H9 (cell line): ENCODE measurements at regions not wholly inside any gene's neighbourhood (a gene's known extent, or its start where the extent isn't known, plus 50 kb on each side); places are given as distances from the start of the nearest gene placed in this dataset.

Experiments
- DNase-seq: peaks from one replicate; pipeline ENCODE4 v3.0.0-alpha.2; 2017
- H2AFZ ChIP-seq: one replicate; pipeline ENCODE4 v1.6.1; 2013; ENCODE audit warnings: mild to moderate bottlenecking, low read length, control low read depth, moderate library complexity
- H2AK5ac ChIP-seq: 2 replicates; pipeline ENCODE4 v1.6.1; 2013; ENCODE audit warnings: low read length, control low read depth, mixed read lengths; ENCODE audit not compliant: insufficient read length
- H2BK120ac ChIP-seq: one replicate; pipeline ENCODE4 v1.6.1; 2013; ENCODE audit warnings: low read depth, mild to moderate bottlenecking, low read length, control low read depth, inconsistent platforms; ENCODE audit not compliant: poor library complexity, severe bottlenecking
- H2BK12ac ChIP-seq: 2 replicates; pipeline ENCODE4 v1.6.1; 2013; ENCODE audit warnings: low read length, control low read depth, mixed read lengths, low read depth; ENCODE audit not compliant: insufficient read length
- H2BK15ac ChIP-seq: 2 replicates; pipeline ENCODE4 v1.6.1; 2013; ENCODE audit warnings: low read depth, low read length, control low read depth
- H2BK20ac ChIP-seq: one replicate; pipeline ENCODE4 v1.6.1; 2013; ENCODE audit warnings: low read depth, mild to moderate bottlenecking, low read length, control low read depth, inconsistent platforms; ENCODE audit not compliant: poor library complexity, severe bottlenecking
- H2BK5ac ChIP-seq: 2 replicates; pipeline ENCODE4 v1.6.1; 2013; ENCODE audit warnings: low read length, control low read depth, mixed read lengths; ENCODE audit not compliant: insufficient read length
- H3K14ac ChIP-seq: 2 replicates; pipeline ENCODE4 v1.6.1; 2013; ENCODE audit warnings: low read length, control low read depth; ENCODE audit not compliant: insufficient read depth
- H3K18ac ChIP-seq: 2 replicates; pipeline ENCODE4 v1.6.1; 2013; ENCODE audit warnings: low read depth, mild to moderate bottlenecking, mixed read lengths, low read length, control low read depth; ENCODE audit not compliant: insufficient read length
- H3K23ac ChIP-seq: 2 replicates; pipeline ENCODE4 v1.6.1; 2013; ENCODE audit warnings: low read length, control low read depth, mixed read lengths, low read depth; ENCODE audit not compliant: insufficient read length
- H3K23me2 ChIP-seq: 2 replicates; pipeline ENCODE4 v1.6.1; 2013; ENCODE audit warnings: low read depth, mild to moderate bottlenecking, mixed read lengths, low read length, control low read depth; ENCODE audit not compliant: insufficient read length, poor library complexity, severe bottlenecking
- H3K27ac ChIP-seq: 2 replicates; pipeline ENCODE4 v1.5.1; 2013; ENCODE audit warnings: low read length, control low read depth, mixed read lengths, low read depth; ENCODE audit not compliant: insufficient read length
- H3K27me3 ChIP-seq: 2 replicates; pipeline ENCODE4 v1.6.1; 2013; ENCODE audit warnings: low read length, control low read depth, inconsistent platforms; ENCODE audit not compliant: insufficient read depth
- H3K4ac ChIP-seq: 2 replicates; pipeline ENCODE4 v1.6.1; 2013; ENCODE audit warnings: low read depth, mild to moderate bottlenecking, control low read depth, inconsistent platforms, low read length, moderate library complexity
- H3K4me1 ChIP-seq: 2 replicates; pipeline ENCODE4 v1.6.1; 2013; ENCODE audit warnings: low read length, control low read depth, inconsistent platforms; ENCODE audit not compliant: insufficient read depth
- H3K4me2 ChIP-seq: 2 replicates; pipeline ENCODE4 v1.6.1; 2013; ENCODE audit warnings: low read length, control low read depth, mixed read lengths; ENCODE audit not compliant: insufficient read length, insufficient read depth
- H3K56ac ChIP-seq: 2 replicates; pipeline ENCODE4 v1.6.1; 2013; ENCODE audit warnings: low read depth, mild to moderate bottlenecking, mixed read lengths, low read length, control low read depth; ENCODE audit not compliant: insufficient read length
- H3K79me1 ChIP-seq: 2 replicates; pipeline ENCODE4 v1.6.1; 2013; ENCODE audit warnings: low read depth, mild to moderate bottlenecking, moderate library complexity, low read length, control low read depth, inconsistent platforms; ENCODE audit not compliant: insufficient read depth, poor library complexity, severe bottlenecking
- H3K79me2 ChIP-seq: 2 replicates; pipeline ENCODE4 v1.6.1; 2013; ENCODE audit warnings: low read length, control low read depth, inconsistent platforms; ENCODE audit not compliant: insufficient read depth
- H3K9ac ChIP-seq: 2 replicates; pipeline ENCODE4 v1.6.1; 2013; ENCODE audit warnings: low read length, control low read depth, mixed read lengths; ENCODE audit not compliant: insufficient read length; ENCODE audit errors: extremely low read depth
- H3K9me3 ChIP-seq: one replicate; pipeline ENCODE4 v1.6.1; 2013; ENCODE audit warnings: low read depth, low read length, inconsistent platforms; ENCODE audit not compliant: control insufficient read depth
- H3T11ph ChIP-seq: one replicate; pipeline ENCODE4 v1.6.1; 2013; ENCODE audit warnings: mild to moderate bottlenecking, low read length, control low read depth, inconsistent platforms
- H4K20me1 ChIP-seq: one replicate; pipeline ENCODE4 v1.6.1; 2013; ENCODE audit not compliant: control insufficient read depth, insufficient read length, insufficient read depth
- H4K5ac ChIP-seq: 2 replicates; pipeline ENCODE4 v1.6.1; 2013; ENCODE audit warnings: low read depth, mild to moderate bottlenecking, mixed read lengths, low read length, control low read depth; ENCODE audit not compliant: insufficient read length
- H4K8ac ChIP-seq: replicated peaks from 2 replicates; pipeline ENCODE4 v1.6.1; 2013; ENCODE audit warnings: low read length, control low read depth, mixed read lengths, low read depth; ENCODE audit not compliant: insufficient read length
- H4K91ac ChIP-seq: 2 replicates; pipeline ENCODE4 v1.6.1; 2013; ENCODE audit warnings: low read depth, mild to moderate bottlenecking, moderate library complexity, mixed read lengths, low read length, control low read depth; ENCODE audit not compliant: insufficient read length
- H3K27ac Mint-ChIP-seq, 3 experiments: 2 replicates in 2 of 3; 3 replicates in 1 of 3; pipeline ENCODE4 v1.8.0; 2020 to 2021; ENCODE audit warnings: mixed read lengths in 3 of 3, mild to moderate bottlenecking in 1 of 3, moderate library complexity in 1 of 3
- H3K27me3 Mint-ChIP-seq: 2 replicates; pipeline ENCODE4 v1.8.0; 2021; ENCODE audit warnings: low read depth, mild to moderate bottlenecking, moderate library complexity, mixed read lengths
- H3K36me3 Mint-ChIP-seq, 3 experiments: 2 replicates in 2 of 3; 3 replicates in 1 of 3; pipeline ENCODE4 v1.8.0; 2020 to 2021; ENCODE audit warnings: low read depth in 3 of 3, mixed read lengths in 3 of 3; ENCODE audit not compliant: insufficient read depth in 1 of 3
- H3K4me1 Mint-ChIP-seq, 2 experiments: 2 replicates each; pipeline ENCODE4 v1.8.0; 2020; ENCODE audit warnings: mixed read lengths in 2 of 2
- H3K4me3 Mint-ChIP-seq, 2 experiments: 2 replicates in 1 of 2; 3 replicates in 1 of 2; pipeline ENCODE4 v1.8.0; 2020 to 2021; ENCODE audit warnings: mild to moderate bottlenecking in 2 of 2, mixed read lengths in 2 of 2, moderate library complexity in 1 of 2
- H3K9me3 Mint-ChIP-seq, 2 experiments: 2 replicates in 1 of 2; 3 replicates in 1 of 2; pipeline ENCODE4 v1.8.0; 2020; ENCODE audit warnings: mild to moderate bottlenecking in 2 of 2, mixed read lengths in 2 of 2, moderate library complexity in 1 of 2
- WGBS: extraction: QIAGEN DNeasy Blood & Tissue Kit; methylation state at CpG from one replicate; pipeline ENCODE4 v1.1.7; 2013; ENCODE audit warnings: missing lambda C conversion rate, low lambda C conversion rate, mixed read lengths; ENCODE audit not compliant: insufficient read length; ENCODE audit errors: extremely low coverage; 5-methylcytosine and 5-hydroxymethylcytosine counted together
- TF ChIP-seq, protein P1 (sequence below): fragments of 200-600 bp; sonication (generic); conservative IDR thresholded peaks from 3 replicates; pipeline ENCODE4 v1.8.0; 2021; ENCODE audit warnings: antibody characterized with exemption, mild to moderate bottlenecking

DNA sequence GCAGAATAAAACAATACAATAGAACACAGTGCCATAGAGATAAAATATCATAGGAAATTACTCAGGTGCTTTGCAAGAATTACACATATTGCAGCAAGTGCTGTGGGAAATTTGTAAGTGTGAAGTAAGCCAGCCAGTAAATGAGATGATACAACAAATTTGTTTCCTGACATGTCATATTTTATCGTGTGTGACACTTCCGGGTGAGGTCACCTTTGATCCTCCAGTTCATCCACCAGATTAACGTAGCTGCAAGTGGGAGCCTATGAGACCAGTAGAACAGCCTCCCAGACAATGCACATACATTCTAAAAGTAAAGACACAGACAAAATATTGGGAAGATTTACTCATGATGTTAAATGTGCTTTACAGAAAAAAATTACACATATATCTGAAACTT lies 72.2 kb downstream of the PRDM9 start:
- Mint-ChIP-seq H3K27me3 (no peaks in the 10 kb centered on the region), H3K4me3 (no peak overlapping the region)

More for the DNA sequence above, 72.2 kb downstream of the PRDM9 start:
- Histone ChIP-seq H3K4me1 (no peaks in the 10 kb centered on the region), H3K27me3 (no peaks in the 10 kb centered on the region), H2BK12ac (no peak overlapping the region), H3K14ac (no peak overlapping the region), H4K20me1 (no peaks in the 10 kb centered on the region), H3K27ac (no peak overlapping the region), H3K4ac (no peak overlapping the region), H2AFZ (no peak overlapping the region), H3K9me3 (no peaks in the 10 kb centered on the region), H4K8ac (no peak overlapping the region), H3K9ac (no peak overlapping the region), H2BK20ac (no peak overlapping the region), H3K79me1 (no peaks in the 10 kb centered on the region), H3T11ph (no peak overlapping the region), H4K91ac (no peak overlapping the region), H2AK5ac (no peak overlapping the region), H3K79me2 (no peaks in the 10 kb centered on the region), H4K5ac (no peak overlapping the region), H2BK5ac (no peak overlapping the region), H2BK15ac (no peak overlapping the region), H3K18ac (no peak overlapping the region), H2BK120ac (no peak overlapping the region), H3K23me2 (no peaks in the 10 kb centered on the region), H3K56ac (no peak overlapping the region), H3K23ac (no peak overlapping the region), H3K4me2 (no peak overlapping the region)
- TF ChIP-seq, protein P1, sequence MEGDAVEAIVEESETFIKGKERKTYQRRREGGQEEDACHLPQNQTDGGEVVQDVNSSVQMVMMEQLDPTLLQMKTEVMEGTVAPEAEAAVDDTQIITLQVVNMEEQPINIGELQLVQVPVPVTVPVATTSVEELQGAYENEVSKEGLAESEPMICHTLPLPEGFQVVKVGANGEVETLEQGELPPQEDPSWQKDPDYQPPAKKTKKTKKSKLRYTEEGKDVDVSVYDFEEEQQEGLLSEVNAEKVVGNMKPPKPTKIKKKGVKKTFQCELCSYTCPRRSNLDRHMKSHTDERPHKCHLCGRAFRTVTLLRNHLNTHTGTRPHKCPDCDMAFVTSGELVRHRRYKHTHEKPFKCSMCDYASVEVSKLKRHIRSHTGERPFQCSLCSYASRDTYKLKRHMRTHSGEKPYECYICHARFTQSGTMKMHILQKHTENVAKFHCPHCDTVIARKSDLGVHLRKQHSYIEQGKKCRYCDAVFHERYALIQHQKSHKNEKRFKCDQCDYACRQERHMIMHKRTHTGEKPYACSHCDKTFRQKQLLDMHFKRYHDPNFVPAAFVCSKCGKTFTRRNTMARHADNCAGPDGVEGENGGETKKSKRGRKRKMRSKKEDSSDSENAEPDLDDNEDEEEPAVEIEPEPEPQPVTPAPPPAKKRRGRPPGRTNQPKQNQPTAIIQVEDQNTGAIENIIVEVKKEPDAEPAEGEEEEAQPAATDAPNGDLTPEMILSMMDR, result no peak
- H3K27ac Mint-ChIP-seq, result no peak overlapping the region; a peak in 1 of 7 replicates
- no CpG with 5 or more reads among the region's 3 CpGs for WGBS
- DNase-seq, result no peak
- H3K9me3 Mint-ChIP-seq, result no peaks in the 10 kb centered on the region
- H3K36me3 Mint-ChIP-seq, result no peaks in the 10 kb centered on the region
- H3K4me1 Mint-ChIP-seq, result no peaks in the 10 kb centered on the region
